Prostate gland (tissue), 2 donors: ENCODE measurements at regions not wholly inside any gene's neighbourhood (a gene's known extent, or its start where the extent isn't known, plus 50 kb on each side); places are given as distances from the start of the nearest gene placed in this dataset.

Experiments
- DNase-seq: peaks from one replicate; pipeline ENCODE4 v3.0.0-alpha.2; 2019; ENCODE audit warnings: low spot score
- H3K27ac ChIP-seq, 2 donors: fragments of 200-600 bp; sonication (generic); 2 replicates each; pipeline ENCODE4 v1.5.1; 2017 to 2019
- H3K27me3 ChIP-seq: fragments of 200-600 bp; sonication (generic); replicated peaks from 2 replicates; pipeline ENCODE4 v1.5.1; 2019; ENCODE audit not compliant: insufficient read depth
- H3K36me3 ChIP-seq, 2 donors: fragments of 200-600 bp; sonication (generic); 1 replicate in 1 of 2; 2 replicates in 1 of 2; pipeline versions ENCODE4 v1.5.1 to v1.8.1; 2017 to 2019
- H3K4me1 ChIP-seq: fragments of 200-600 bp; sonication (generic); replicated peaks from 2 replicates; pipeline ENCODE4 v1.5.1; 2019
- H3K4me3 ChIP-seq, 2 donors: fragments of 200-600 bp; sonication (generic); 2 replicates each; pipeline ENCODE4 v1.5.1; 2017 to 2019
- H3K9me3 ChIP-seq: fragments of 200-600 bp; sonication (generic); 2 replicates; pipeline ENCODE4 v1.5.1; 2017
- CTCF ChIP-seq, 4 experiments: fragments of 200-600 bp in 2 of 4; fragments of 450-650 bp in 2 of 4; sonication (generic) in 2 of 4; IDR thresholded peaks; 1 replicate in 3 of 4; 2 replicates in 1 of 4; pipeline ENCODE4 v1.5.1; 2016 to 2019; ENCODE audit warnings: antibody characterized with exemption in 4 of 4, mild to moderate bottlenecking in 2 of 4, moderate library complexity in 2 of 4
- POLR2A ChIP-seq: fragments of 450-650 bp; IDR thresholded peaks from one replicate; pipeline ENCODE4 v1.6.1; 2016; ENCODE audit warnings: antibody characterized with exemption, mild to moderate bottlenecking
- POLR2AphosphoS5 ChIP-seq: sonication (generic); formaldehyde crosslinking; IDR thresholded peaks from one replicate; pipeline ENCODE4 v1.6.1; 2017; ENCODE audit warnings: antibody characterized with exemption
- WGBS: methylation state at CpG from one replicate; pipeline ENCODE4 v1.1.5; 2018; 5-methylcytosine and 5-hydroxymethylcytosine counted together
- intact Hi-C: fragments of 100-400 bp; cut with DNase I; formaldehyde crosslinking; loops from one replicate; pipeline ENCODE4 v1.14.2; 2022

GRCh38 chr2:8515864-8516533 lies 165.9 kb upstream of the ID2 start:
- Histone ChIP-seq H3K36me3 (no peaks in the 10 kb centered on the region), H3K27ac (no peak overlapping the region), H3K9me3 (no peaks in the 10 kb centered on the region), H3K4me1 (no peaks in the 10 kb centered on the region), H3K4me3 (no peak overlapping the region), H3K27me3 (no peaks in the 10 kb centered on the region)
- intact Hi-C loops: no loop called here
- DNase-seq: no peak
- TF ChIP-seq POLR2AphosphoS5 (no peak), CTCF (IDR thresholded peaks at IDR 0.05) (no peak), POLR2A (no peak)
- 90% methylated on average over 5 of the region's 5 CpGs for WGBS

DNA sequence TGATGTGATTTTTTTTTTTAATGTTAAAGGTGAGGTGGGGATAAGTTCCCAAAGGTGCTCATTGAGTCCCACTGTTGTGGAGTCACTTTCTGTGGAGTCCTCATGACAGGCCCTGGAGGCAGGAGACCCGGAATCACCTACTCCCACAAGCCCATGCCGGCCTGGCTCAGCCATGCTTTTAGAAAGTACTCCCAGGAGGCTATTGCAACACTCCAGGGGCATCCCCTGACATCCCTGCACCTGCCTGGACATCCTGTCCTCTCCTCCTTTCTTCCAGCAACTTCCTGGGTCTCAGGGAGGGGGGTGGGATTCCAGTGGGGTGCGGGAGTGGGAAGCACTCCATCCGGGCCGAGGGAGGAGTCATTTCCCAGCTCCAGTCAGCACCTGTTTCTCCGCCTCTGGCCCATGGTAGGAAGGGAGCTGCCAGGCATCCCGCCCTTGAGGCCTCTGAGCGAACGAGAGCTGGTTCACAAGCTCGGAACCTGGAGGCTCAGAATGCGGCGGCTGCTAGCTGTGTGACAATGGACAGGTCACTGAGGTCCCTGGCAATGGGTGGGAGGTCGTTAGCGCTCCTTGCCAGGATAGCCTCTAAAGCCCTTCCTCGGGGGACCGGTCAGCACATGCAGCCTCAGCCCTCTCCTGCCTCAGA lies 163.9 kb upstream of the ID2 start:
- H3K27ac ChIP-seq: no peak overlapping the region
- intact Hi-C loops: no loop called here
- no peak overlapping the region for H3K4me3 ChIP-seq
- H3K9me3 ChIP-seq: no peaks in the 10 kb centered on the region
- no peaks in the 10 kb centered on the region for H3K4me1 ChIP-seq
- no peak for TF ChIP-seq POLR2A
- no peak for TF ChIP-seq CTCF (IDR thresholded peaks at IDR 0.05)
- TF ChIP-seq POLR2AphosphoS5: no peak
- H3K27me3 ChIP-seq: no peaks in the 10 kb centered on the region
- WGBS: 79% methylated on average over 16 of the region's 16 CpGs
- no peak for DNase-seq
- H3K36me3 ChIP-seq: no peaks in the 10 kb centered on the region

- Histone ChIP-seq H3K27me3 (no peaks in the 10 kb centered on the region), H3K9me3 (no peaks in the 10 kb centered on the region), H3K27ac (no peak overlapping the region), H3K4me1 (no peaks in the 10 kb centered on the region), H3K4me3 (no peak overlapping the region), H3K36me3 (no peaks in the 10 kb centered on the region)
- WGBS: 81% methylated on average over 8 of the region's 8 CpGs
- DNase-seq: no peak
- intact Hi-C loops: no loop called here
- TF ChIP-seq POLR2A (no peak), POLR2AphosphoS5 (no peak), CTCF (IDR thresholded peaks at IDR 0.05) (no peak)
Observed at GRCh38 chr2:8518979-8519668, 162.7 kb upstream of the ID2 start.

GRCh38 chr2:8520791-8521344 lies 161.0 kb upstream of the ID2 start:
- Histone ChIP-seq H3K27me3 (no peaks in the 10 kb centered on the region), H3K36me3 (no peaks in the 10 kb centered on the region), H3K9me3 (no peaks in the 10 kb centered on the region), H3K27ac (no peak overlapping the region), H3K4me1 (no peaks in the 10 kb centered on the region), H3K4me3 (no peak overlapping the region)
- no peak for TF ChIP-seq POLR2AphosphoS5
- no peak for TF ChIP-seq POLR2A
- no peak for TF ChIP-seq CTCF (IDR thresholded peaks at IDR 0.05)
- intact Hi-C loops: no loop called here
- whole genome bisulfite sequencing: 88% methylated on average over 5 of the region's 5 CpGs
- DNase-seq: no peak
